ENCODE measurements at regions not wholly inside any gene's neighbourhood (a gene's known extent, or its start where the extent isn't known, plus 50 kb on each side); places are given as distances from the start of the nearest gene placed in this dataset.

GRCh38 chr20:63145156-63145555 is 70.8 kb downstream of the YTHDF1 start:
- H3K9me3 Mint-ChIP-seq, result peaks cover 13% of the 10 kb centered on the region
- ATAC-seq (ENCODE audit: low read depth) (no peak), DNase-seq (no peak)
- intact Hi-C loops (cut with micrococcal nuclease), result no loop called here
- no peak overlapping the region for H3K4me3 Mint-ChIP-seq
- peaks cover 40% of the 10 kb centered on the region for H3K27me3 Mint-ChIP-seq
- POLR2A ChIA-PET, result no interaction called here
- H3K4me1 Mint-ChIP-seq, result no peaks in the 10 kb centered on the region
- no peak overlapping the region for H3K27ac Mint-ChIP-seq
- peaks cover 5% of the 10 kb centered on the region for H3K36me3 Mint-ChIP-seq (ENCODE audit: low read depth)
- CTCF ChIA-PET, result no interaction called here
- TF ChIP-seq CTCF (IDR thresholded peaks at IDR 0.05), result no peak

DNA sequence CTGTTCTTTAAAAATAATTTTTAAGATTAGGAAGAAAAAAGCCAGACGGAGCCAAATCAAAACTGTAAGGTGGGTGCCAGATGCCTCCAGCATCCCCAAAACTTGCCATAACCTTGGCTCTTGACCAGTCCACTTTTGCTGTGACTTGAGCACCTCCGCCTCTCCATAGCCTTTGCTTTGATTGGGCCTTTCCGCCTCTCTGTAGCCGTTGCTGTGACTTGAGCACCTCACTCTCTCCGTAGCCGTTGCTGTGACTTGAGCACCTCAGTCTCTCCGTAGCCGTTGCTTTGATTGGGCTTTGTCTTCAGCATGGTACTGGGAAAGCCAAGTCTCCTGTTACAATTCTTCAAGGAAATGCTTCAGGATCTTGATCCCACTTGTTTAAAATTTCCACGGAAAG is 73.0 kb downstream of the YTHDF1 start:
- Mint-ChIP-seq H3K27me3 (peaks cover 24% of the 10 kb centered on the region), H3K27ac (no peak overlapping the region), H3K36me3 (ENCODE audit: low read depth) (peaks cover under 1% of the 10 kb centered on the region), H3K4me1 (no peaks in the 10 kb centered on the region), H3K4me3 (no peak overlapping the region), H3K9me3 (peaks cover 8% of the 10 kb centered on the region)
- POLR2A ChIA-PET, result interaction anchor here (0.7 kb wide), 1 partner anchor 37 kb away, joined by 6 read pairs; no protein-coding TSS in a partner anchor
- CTCF ChIA-PET, result no interaction called here
- intact Hi-C loops (cut with micrococcal nuclease), result no loop called here
- ATAC-seq (ENCODE audit: low read depth), result no peak
- DNase-seq, result no peak
- TF ChIP-seq CTCF (IDR thresholded peaks at IDR 0.05), result no peak

GRCh38 chr20:63141531-63141930 is 74.4 kb downstream of the YTHDF1 start:
- intact Hi-C loops (cut with micrococcal nuclease), result no loop called here
- Mint-ChIP-seq H3K9me3 (no peaks in the 10 kb centered on the region), H3K27ac (no peak overlapping the region), H3K4me1 (no peaks in the 10 kb centered on the region), H3K27me3 (peaks cover 18% of the 10 kb centered on the region), H3K36me3 (ENCODE audit: low read depth) (no peaks in the 10 kb centered on the region), H3K4me3 (no peak overlapping the region)
- DNase-seq (no peak), ATAC-seq (ENCODE audit: low read depth) (no peak)
- ChIA-PET CTCF (no interaction called here), POLR2A (no interaction called here)
- no peak for TF ChIP-seq CTCF (IDR thresholded peaks at IDR 0.05)

- no peaks in the 10 kb centered on the region for H3K4me1 Mint-ChIP-seq
- ChIA-PET CTCF (no interaction called here), POLR2A (no interaction called here)
- DNase-seq (no peak), ATAC-seq (ENCODE audit: low read depth) (no peak)
- no peaks in the 10 kb centered on the region for H3K36me3 Mint-ChIP-seq (ENCODE audit: low read depth)
- H3K27ac Mint-ChIP-seq, result no peak overlapping the region
- intact Hi-C loops (cut with micrococcal nuclease), result no loop called here
- no peak for TF ChIP-seq CTCF (IDR thresholded peaks at IDR 0.05)
- peaks cover 17% of the 10 kb centered on the region for H3K27me3 Mint-ChIP-seq
- H3K4me3 Mint-ChIP-seq, result no peak overlapping the region
- no peaks in the 10 kb centered on the region for H3K9me3 Mint-ChIP-seq
Observed at GRCh38 chr20:63140514-63141433, 75.2 kb downstream of the YTHDF1 start.

DNA sequence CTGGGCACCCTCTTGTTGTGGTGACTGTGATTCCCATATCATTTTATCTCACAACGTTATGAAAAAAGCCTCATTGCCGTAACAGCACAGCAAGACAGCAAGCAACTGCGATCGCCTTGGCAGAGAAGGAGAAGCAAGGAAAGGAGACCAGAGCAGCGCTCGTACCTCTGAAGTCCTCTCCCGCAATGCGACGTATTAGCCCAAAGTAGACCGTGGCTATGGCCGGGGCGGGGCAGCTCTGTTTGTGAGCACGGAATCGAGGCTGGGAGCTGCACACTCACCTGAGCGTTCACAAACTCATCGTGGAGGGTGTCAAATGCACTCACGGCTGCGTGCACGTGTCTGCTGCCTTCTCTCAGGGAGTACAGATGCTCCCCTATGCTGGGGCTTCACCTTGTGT is 76.1 kb downstream of the YTHDF1 start:
- DNase-seq (no peak), ATAC-seq (ENCODE audit: low read depth) (no peak)
- ChIA-PET CTCF (no interaction called here), POLR2A (no interaction called here)
- TF ChIP-seq CTCF (IDR thresholded peaks at IDR 0.05), result no peak
- Mint-ChIP-seq H3K27me3 (peaks cover 9% of the 10 kb centered on the region), H3K9me3 (no peaks in the 10 kb centered on the region), H3K36me3 (ENCODE audit: low read depth) (no peaks in the 10 kb centered on the region), H3K4me3 (no peak overlapping the region), H3K4me1 (no peaks in the 10 kb centered on the region), H3K27ac (no peak overlapping the region)
- intact Hi-C loops (cut with micrococcal nuclease), result no loop called here
